Body of pancreas (tissue), 4 donors: ENCODE measurements at regions not wholly inside any gene's neighbourhood (a gene's known extent, or its start where the extent isn't known, plus 50 kb on each side); places are given as distances from the start of the nearest gene placed in this dataset.

Experiments
- ATAC-seq: fragments of 150-250 bp; one replicate; pipeline ENCODE4 v1.9.1; 2016
- DNase-seq, 4 donors: peaks; one replicate each; pipeline ENCODE4 v3.0.0-alpha.2; 2019
- H3K27ac ChIP-seq, 4 donors: fragments of 200-600 bp; sonication (generic); 1 replicate in 3 of 4; 2 replicates in 1 of 4; pipeline versions ENCODE4 v1.5.1 to v1.6.1; 2016 to 2019; ENCODE audit warnings: mild to moderate bottlenecking in 1 of 4, mixed read lengths in 1 of 4, moderate library complexity in 1 of 4
- H3K27me3 ChIP-seq, 2 donors: fragments of 200-600 bp; sonication (generic); one replicate each; pipeline ENCODE4 v1.6.0; 2016; ENCODE audit warnings: mild to moderate bottlenecking in 1 of 2
- H3K36me3 ChIP-seq, 2 donors: fragments of 200-600 bp; sonication (generic); replicated peaks in 1 of 2; 2 replicates each; pipeline ENCODE4 v1.5.1; 2016; ENCODE audit warnings: low read depth in 2 of 2; ENCODE audit not compliant: insufficient read depth in 1 of 2
- H3K4me1 ChIP-seq: fragments of 200-600 bp; sonication (generic); one replicate; pipeline ENCODE4 v1.6.0; 2016
- H3K4me3 ChIP-seq, 2 donors: fragments of 200-600 bp; sonication (generic); 1 replicate in 1 of 2; 2 replicates in 1 of 2; pipeline ENCODE4 v1.5.1; 2016 to 2019
- H3K9me3 ChIP-seq, 3 donors: fragments of 200-600 bp; sonication (generic); 1 replicate in 2 of 3; 2 replicates in 1 of 3; pipeline ENCODE4 v1.5.1; 2016
- CTCF ChIP-seq, 7 experiments: fragments of 450-650 bp in 4 of 7; fragments of 200-600 bp in 3 of 7; sonication (generic) in 3 of 7; IDR thresholded peaks; one replicate each; pipeline ENCODE4 v1.5.1; 2016 to 2019; ENCODE audit warnings: antibody characterized with exemption in 7 of 7
- POLR2A ChIP-seq, 3 donors: fragments of 450-650 bp; IDR thresholded peaks; one replicate each; pipeline ENCODE4 v1.6.1; 2016; ENCODE audit warnings: antibody characterized with exemption in 3 of 3, mild to moderate bottlenecking in 2 of 3
- WGBS, 2 donors: methylation state at CpG; one replicate each; pipeline ENCODE4 v1.1.5; 2017; 5-methylcytosine and 5-hydroxymethylcytosine counted together
- intact Hi-C: fragments of 100-400 bp; cut with DNase I; formaldehyde crosslinking; loops from one replicate; pipeline ENCODE4 v1.15.1; 2023

- 44 to 51% methylated on average over 3 of the region's 3 CpGs for WGBS, 2 donors
- H3K4me3 ChIP-seq, result no peak overlapping the region
- DNase-seq (no peak), ATAC-seq (no peak)
- intact Hi-C loops, result no loop called here
- no peaks in the 10 kb centered on the region for H3K27me3 ChIP-seq
- H3K36me3 ChIP-seq, result no peaks in the 10 kb centered on the region
- H3K27ac ChIP-seq, result no peak overlapping the region
- no peaks in the 10 kb centered on the region for H3K9me3 ChIP-seq
- no peak for TF ChIP-seq POLR2A (IDR thresholded peaks at IDR 0.05)
- no peak for TF ChIP-seq CTCF (IDR thresholded peaks at IDR 0.05)
- no peaks in the 10 kb centered on the region for H3K4me1 ChIP-seq
Observed at GRCh38 chr2:150695451-150696135, 208.1 kb upstream of the RND3 start.

- DNase-seq, result no peak
- Histone ChIP-seq H3K4me3 (no peak overlapping the region), H3K4me1 (no peaks in the 10 kb centered on the region), H3K36me3 (no peaks in the 10 kb centered on the region), H3K9me3 (no peaks in the 10 kb centered on the region), H3K27ac (no peak overlapping the region), H3K27me3 (no peaks in the 10 kb centered on the region)
- 43 to 47% methylated on average over 2 of the region's 2 CpGs for WGBS, 2 donors
- intact Hi-C loops, result no loop called here
- TF ChIP-seq CTCF (IDR thresholded peaks at IDR 0.05) (no peak), POLR2A (IDR thresholded peaks at IDR 0.05) (no peak)
- ATAC-seq, result no peak
Observed at GRCh38 chr2:150693556-150693955, 206.1 kb upstream of the RND3 start.

- intact Hi-C loops, result no loop called here
- TF ChIP-seq CTCF (IDR thresholded peaks at IDR 0.05) (no peak), POLR2A (IDR thresholded peaks at IDR 0.05) (no peak)
- ATAC-seq (no peak), DNase-seq (no peak)
- H3K36me3 ChIP-seq, result no peaks in the 10 kb centered on the region
- no peaks in the 10 kb centered on the region for H3K4me1 ChIP-seq
- no peak overlapping the region for H3K4me3 ChIP-seq
- H3K27me3 ChIP-seq, result no peaks in the 10 kb centered on the region
- no peak overlapping the region for H3K27ac ChIP-seq
- no peaks in the 10 kb centered on the region for H3K9me3 ChIP-seq
- 49 to 70% methylated on average over 1 of the region's 1 CpG for WGBS, 2 donors
Observed at GRCh38 chr2:150690870-150691269, 203.4 kb upstream of the RND3 start.

- DNase-seq, result no peak
- Histone ChIP-seq H3K4me1 (no peaks in the 10 kb centered on the region), H3K27ac (no peak overlapping the region), H3K36me3 (no peaks in the 10 kb centered on the region), H3K9me3 (no peaks in the 10 kb centered on the region), H3K4me3 (no peak overlapping the region), H3K27me3 (no peaks in the 10 kb centered on the region)
- TF ChIP-seq POLR2A (IDR thresholded peaks at IDR 0.05), result no peak
- no peak for TF ChIP-seq CTCF (IDR thresholded peaks at IDR 0.05)
- intact Hi-C loops, result no loop called here
- ATAC-seq, result no peak
- WGBS, 2 donors, result 52 to 58% methylated on average over 2 of the region's 2 CpGs
Observed at GRCh38 chr2:150690261-150690660, 202.8 kb upstream of the RND3 start.

- Histone ChIP-seq H3K9me3 (no peaks in the 10 kb centered on the region), H3K4me3 (no peak overlapping the region), H3K4me1 (no peaks in the 10 kb centered on the region), H3K27me3 (no peaks in the 10 kb centered on the region), H3K36me3 (no peaks in the 10 kb centered on the region), H3K27ac (no peak overlapping the region)
- ATAC-seq (no peak), DNase-seq (no peak)
- 36 to 58% methylated on average over 2 of the region's 2 CpGs for WGBS, 2 donors
- intact Hi-C loops, result no loop called here
- no peak for TF ChIP-seq POLR2A (IDR thresholded peaks at IDR 0.05)
Observed at GRCh38 chr2:150689590-150689989, 202.1 kb upstream of the RND3 start.
